HG02981 (cell line): ENCODE measurements at regions not wholly inside any gene's neighbourhood (a gene's known extent, or its start where the extent isn't known, plus 50 kb on each side); places are given as distances from the start of the nearest gene placed in this dataset.

Experiments
- ATAC-seq: cut with Tn5 transposase; IDR thresholded peaks from one replicate; pipeline ENCODE4 v1.9.1; 2021; ENCODE audit warnings: mild to moderate bottlenecking, moderate library complexity; ENCODE audit not compliant: unreplicated experiment

DNA sequence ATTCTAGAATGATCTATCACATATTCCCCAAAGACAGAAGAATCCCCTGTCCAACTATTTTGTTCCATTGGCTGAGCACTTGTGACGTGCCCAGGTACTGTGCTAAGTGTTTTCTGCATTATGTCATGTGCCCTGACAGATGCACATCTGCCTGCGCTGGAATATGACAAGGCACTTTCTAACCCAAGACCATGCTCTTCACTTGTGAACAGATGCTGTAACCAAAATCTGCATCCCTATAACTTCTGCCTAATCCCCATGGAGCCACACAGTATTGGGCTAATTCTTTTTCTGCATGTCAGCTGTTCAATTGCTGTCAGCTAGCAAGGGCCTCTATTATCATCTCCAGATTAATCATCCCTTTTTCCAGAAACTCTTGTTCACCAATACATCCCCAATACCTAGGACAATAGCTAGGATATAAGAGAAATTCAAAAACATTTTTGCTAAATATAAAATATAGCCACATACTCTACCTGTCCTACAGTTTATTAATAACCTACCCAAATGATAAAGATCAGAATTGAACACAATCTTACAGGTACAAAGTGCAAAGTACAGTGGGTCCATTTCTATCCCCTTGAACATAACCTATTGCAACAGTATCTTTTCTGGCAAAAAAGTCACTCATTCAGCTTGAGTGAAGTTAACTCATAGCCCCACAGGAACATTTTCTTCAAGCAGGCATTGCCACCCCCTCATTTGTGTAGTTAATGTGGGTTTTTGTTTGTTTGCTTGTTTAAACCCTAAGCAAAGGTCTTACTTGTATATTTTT is 109.4 kb upstream of the LRRN1 start:
- no peak for ATAC-seq

DNA sequence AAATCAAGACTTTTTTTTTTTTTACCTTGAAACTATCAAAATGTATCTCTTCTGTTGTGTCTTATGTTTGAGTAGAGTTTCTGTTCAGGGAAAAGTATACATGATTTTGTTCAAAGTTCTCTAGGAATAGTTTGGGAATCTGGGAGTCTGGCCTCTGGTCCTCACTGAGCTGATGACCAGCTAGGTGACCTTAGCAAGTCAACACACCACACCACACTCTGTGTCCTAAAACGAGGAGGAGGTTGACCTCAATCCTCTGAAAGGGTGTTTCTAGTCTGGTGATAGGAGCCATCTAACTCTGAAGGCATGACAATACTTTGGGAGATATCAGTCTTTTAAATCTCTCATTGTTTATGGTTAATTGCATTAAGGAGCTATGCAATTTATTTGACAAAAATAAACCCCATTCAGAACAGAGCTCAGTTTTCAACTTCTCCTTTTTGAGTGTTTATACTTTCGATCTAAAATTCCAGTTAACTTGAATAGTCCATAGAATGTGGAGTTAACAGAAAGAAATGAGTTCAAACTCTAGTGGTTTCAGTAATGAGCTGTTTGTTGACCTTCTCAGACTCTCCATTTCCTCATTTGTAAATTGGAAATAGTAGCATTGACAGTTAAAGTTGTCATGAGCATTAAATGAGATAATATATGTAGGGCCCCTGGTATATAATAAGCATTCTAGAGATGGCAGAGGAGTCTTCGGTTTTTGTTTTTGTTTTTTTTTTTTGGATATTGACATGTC is 112.2 kb upstream of the LRRN1 start:
- ATAC-seq = no peak

DNA sequence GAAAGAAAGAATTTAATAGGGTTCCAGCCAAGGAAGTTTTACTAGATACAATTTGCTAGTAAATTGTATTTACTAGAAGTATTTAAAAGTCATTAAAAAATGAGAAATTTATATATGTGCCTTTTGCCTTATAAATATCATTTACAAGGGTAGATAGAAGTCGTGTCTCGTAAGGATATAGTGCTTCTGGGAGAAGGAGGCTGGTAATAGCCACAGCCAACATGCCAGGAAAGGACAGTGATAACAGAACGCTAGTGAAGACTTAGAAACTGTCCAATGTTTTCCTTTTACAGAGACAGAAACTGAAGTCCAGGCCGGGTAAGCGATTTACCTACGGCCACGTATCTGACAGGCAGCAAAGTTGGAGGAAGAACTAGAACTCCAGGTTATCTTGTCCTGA is 113.5 kb upstream of the LRRN1 start:
- no peak for ATAC-seq

DNA sequence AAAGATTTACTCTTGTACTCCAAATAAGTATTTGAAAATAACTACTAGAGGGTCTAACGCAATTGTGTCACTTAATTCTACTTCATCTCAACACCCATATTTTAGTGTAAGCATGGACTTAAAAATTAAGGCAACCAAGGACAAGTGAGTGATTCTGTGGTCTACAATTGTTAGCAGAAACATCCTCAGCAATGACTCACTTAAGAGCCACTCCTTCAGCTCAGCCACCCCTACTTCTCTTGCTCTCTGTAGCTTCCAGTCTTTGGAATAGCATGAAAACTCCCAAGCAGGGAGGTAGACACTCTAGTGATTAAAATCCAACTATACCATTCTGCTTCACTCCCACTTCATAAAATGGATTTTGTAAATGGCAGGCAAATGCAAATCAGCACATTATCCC is 116.0 kb upstream of the LRRN1 start:
- no peak for ATAC-seq

DNA sequence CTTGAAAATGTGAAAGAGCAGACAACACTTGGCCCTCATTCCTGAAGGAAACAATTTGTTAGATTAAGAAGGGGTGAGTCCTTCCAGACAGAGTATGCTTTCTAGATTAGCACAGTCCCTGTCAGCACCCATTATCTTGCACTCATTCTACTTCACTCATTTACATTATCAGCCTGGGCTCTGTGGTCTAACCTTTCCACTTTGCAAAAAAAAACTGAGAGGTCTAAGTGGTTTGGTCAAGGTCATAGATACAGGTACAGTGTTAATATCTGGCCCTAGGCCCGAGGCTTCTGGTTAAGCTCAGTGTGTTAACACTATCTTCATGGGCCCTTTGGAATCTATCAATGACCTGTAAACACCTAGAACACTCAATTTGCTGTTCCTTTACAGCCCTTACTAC is 123.4 kb upstream of the LRRN1 start:
- ATAC-seq = no peak

DNA sequence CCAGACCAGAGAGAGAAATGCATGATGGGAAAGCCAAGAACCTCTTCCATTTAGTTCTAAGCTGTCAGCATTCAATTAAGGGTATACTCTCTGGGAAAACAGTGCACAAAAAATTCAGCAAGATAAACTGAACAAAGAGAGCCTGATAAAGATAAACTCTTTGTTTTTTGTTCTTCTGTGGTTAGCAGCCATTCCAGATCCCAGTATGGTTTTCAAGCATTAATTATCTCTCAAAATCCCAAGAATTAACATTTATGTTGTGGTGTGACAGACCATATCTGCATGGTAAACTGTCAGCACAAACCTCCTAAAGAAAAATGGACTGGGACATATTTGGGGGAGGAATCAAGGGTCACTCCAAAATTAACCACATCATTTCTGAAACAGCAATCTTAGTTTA is 124.0 kb upstream of the LRRN1 start:
- ATAC-seq = no peak

DNA sequence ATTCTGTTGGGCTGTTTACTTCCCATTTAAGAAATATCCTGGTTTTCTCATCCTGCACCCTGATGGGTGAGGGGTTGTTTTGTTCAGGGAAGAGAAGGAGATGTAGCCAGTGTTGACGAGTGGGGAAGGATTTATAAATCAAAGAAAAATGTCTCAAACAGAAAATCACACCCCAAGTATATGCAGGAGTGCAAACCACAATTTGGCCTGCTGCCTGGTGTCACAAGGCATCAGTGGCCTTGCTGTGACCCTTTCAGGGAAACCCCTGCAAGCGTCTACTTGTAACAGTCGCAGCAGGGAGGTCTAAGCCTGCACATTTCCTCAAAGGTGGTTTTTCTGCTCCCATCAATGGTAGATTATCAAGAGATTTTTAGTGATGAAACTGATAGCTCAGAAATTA is 132.6 kb upstream of the LRRN1 start:
- peak; percentile 96 for ATAC-seq

DNA sequence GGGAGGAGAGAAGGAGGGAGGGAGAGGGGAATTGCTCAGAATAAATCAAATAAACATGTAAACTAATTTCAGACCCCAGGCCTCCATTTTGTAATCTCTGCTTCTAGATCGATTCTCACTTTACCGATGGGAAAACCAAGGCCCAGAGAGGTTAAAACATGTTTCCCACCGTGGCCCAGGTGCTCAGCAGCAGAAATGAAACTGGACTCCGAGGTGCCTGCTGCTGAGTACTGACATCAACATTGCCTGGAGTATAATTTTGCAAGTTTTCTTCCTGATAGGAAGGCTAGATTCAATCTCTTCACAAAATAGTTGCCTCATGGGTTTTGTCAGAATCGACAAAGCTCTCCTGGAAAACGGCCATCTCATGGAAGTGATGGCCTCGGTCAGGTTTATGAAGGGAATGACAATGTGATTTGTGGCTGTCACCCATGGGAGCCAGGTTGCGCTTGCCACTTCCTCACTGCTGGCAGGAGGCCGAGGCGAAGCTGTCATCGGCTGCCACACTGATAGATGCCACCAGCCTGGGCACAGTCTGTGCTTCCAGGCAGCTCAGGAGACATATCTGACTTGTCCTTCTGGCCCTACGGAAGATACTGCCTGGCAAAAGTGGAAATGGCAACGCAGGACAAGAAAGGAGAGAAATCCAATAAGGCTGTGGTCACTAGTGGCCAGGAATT is 133.1 kb upstream of the LRRN1 start:
- peak; percentile 40 for ATAC-seq

DNA sequence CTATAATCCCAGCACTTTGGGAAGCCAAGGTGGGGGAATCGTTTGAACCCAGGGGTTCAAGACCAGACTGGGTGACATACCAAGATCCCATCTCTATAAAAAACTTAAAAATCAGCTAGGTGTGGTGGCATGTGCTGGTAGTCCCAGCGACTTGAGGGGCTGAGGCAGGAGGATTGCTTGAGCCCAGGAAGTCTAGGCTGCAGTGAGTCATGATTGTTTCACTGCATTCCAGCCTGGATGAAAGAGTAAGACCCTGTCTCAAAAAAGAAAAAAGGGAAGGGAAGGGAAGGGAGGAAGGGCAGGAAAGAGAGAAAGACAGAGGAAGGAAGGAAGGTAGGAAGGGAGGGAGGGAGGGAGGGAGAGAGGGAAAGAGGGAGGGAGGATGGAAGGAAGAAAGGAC is 133.7 kb upstream of the LRRN1 start:
- ATAC-seq = no peak

DNA sequence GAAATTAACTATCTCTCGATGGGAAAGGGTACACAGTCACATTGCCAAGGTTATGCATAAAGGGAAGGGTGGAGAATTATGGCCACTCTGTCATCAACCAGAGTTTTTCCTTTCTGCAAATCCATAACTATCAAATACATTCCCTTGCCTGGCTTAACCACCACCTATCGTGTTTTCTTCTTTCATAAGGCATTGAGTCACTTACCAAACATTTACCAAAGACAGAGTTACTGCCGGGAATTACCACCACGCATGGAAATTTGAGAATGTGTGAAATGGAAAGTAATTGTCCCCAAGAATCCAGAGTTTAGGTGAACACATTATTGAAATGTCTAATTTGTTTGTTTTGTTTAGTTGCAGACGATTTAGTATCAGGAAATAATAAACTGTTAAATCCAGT is 134.3 kb upstream of the LRRN1 start:
- ATAC-seq = no peak

DNA sequence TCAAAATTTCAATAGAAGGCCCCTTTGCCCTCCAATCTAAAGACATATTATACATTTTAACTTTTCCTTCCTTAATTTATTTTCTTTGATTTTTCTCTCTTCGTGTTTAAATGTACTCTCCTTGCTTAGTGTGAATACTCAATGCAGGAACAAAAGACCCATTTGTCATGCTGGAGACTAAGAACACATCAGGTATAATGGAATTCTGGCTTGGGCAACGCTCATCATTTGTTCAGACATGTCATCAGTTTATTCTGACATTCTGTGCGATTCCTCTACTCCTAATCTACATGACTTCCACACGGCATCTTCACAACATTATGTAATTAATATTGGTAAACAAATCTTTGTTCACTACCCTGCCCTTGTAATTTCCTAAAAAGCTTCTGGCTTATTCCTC is 136.6 kb upstream of the LRRN1 start:
- no peak for ATAC-seq

DNA sequence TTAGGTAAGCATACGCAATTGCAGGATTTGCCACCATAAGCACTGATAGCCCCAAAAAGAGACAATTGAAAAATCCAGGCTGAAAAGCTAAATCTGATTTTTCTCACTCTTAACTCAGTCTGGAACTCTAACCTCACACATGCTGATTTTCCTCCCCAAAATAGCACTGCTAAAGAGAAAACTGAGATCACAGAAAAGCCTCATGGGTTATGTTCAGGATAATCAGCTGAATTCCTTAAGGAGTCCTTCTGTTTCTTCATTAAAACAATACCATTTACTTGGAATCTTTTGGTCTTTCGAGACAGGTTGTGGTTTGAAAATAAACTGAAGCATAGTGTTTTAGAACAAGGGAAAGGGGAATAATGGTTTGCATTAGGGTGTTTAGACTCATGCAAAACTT is 144.3 kb upstream of the LRRN1 start:
- ATAC-seq = no peak

DNA sequence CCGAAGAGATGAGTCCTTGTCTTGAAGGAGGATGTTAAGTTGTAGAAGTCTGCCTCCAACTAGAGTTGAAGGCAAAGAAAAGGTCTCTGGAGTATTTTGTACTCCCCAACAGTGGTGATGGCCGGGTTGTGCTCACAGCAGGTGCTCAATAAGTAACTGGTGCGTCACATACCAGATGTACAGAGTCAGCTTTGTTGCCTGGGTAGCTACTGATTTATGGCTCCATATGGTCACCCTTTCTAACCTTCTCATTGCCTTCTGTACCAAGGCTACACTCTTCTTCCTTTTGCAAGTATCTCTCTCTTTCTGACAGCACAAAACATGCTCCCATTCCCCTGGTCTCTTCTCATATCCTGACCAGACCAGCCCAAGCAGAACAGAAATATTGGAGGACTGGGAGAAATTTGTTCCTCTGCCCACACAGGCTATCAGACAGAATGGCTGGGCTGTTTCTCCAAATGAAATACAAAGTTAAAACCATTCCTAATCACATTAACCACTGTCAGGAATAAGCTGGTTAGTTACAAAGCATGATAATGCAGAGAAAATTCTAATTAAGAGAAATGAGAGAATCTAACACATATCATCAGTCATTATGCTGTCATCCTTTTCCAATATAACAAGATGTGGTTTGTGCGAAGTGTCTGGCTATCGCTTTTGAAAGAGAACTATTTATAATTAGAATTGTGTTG is 150.1 kb upstream of the LRRN1 start:
- ATAC-seq = no peak

DNA sequence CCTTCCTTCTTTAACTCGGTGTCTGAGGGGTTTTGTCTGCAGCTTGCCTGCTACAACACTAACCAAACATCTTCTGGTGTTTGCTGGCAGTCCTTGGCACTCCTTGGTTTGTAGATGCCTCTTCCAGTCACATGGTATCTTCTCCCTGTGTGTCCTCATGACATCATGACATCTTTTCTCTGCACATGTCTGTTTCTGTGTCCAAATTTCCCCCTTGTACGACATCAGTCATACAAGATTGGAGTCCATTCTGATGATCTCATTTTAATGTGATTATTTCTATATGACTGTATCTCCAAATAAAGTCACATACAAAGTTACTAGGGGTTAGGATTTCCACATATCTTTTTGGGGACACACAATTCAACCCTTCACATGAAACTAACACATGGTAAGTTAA is 152.3 kb upstream of the LRRN1 start:
- no peak for ATAC-seq

DNA sequence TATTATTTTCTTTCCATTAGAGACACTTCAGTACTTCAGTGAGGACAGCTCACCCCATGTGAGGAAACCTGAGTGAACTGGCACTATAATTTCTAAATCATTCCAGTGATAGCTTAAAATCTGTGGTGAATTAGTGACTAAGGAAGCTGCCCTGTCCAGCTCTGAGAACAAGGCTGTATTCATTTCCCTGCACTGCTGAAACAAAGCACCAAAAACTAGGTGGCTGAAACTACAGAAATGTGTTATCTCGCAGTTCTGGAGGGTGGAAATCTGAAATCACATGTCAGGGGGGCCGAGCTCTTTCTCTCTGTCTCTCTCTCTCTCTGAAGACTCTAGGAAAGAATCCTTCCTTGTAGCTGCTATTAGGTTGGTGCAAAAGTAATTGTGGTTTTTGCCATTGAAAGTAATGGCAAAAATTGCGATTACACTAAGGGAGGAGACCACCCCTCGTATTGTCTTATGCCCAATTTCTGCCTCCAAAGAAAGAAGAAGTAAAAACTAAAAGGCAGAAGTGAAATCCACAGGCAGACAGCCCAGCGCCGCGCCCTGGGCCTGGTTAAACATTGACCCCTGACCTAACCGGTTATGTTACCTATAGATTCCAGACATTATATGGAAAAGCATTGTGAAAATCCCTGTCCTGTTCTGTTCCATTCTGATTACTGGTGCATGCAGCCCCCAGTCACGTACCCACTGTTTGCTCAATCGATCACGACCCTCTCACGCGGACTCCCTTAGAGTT is 153.0 kb upstream of the LRRN1 start:
- ATAC-seq = peak; percentile 64

DNA sequence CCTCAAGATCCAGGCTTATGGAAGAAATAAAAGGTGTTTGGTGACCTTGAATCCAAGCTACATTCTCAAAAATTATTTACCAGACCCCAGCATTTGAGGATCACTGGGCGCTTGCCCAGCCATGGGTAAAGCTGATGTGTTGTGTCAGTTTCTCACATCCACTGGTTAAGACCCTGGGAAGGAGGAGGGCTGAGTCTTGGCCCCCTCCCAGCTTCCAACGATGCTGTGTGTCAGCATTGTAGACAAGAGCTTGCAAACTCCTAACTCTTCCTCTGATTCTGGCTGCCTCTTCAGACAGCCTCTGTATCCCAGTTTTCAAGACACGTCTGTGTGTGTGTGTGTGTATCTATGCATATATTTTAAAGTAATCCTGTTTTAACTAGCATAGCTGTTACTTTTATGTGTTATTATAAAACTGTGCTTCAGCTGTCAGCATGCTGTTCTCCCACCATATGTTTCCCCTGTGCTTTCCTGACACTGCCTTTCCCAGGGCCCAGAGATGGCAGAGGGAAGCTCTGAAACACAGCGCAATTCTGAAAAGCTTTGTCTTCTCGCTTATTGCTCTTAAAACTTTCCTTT is 157.3 kb upstream of the LRRN1 start:
- no peak for ATAC-seq

DNA sequence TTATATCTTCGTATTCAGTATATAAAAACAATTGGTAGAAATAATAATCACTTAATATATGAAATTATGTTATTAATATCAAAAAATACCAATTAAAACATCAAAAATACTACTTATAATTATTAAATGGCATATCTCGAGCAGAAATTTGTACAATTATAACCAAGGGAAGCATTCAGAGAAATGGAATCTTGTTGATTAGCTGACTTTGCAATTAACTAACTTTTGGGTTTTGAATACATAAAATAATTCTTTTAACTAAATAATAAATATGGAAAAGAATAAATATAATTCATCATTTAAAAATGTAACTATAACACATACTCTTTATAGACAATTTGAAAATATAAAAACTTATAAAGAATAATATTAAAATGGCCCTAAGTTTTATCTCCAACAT is 160.2 kb upstream of the LRRN1 start:
- no peak for ATAC-seq

DNA sequence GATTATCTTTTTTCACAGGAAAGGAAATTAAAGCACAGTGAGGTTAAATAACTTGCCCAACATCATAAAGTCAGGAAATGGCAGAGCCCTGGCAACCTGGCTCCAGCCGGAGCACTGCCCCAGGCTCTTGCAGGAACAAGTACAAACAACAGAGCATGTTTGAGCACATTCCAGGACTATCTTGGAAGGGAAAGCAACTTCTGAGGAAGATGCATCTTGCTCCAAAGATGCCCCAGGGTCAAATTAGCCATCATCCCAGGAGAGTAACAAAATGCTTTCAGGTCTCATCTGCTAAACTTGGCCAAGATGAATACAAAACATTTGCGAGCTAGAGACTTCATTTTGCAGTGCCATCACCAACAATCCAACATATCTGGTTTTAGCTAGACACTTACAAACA is 162.4 kb upstream of the LRRN1 start:
- no peak for ATAC-seq

DNA sequence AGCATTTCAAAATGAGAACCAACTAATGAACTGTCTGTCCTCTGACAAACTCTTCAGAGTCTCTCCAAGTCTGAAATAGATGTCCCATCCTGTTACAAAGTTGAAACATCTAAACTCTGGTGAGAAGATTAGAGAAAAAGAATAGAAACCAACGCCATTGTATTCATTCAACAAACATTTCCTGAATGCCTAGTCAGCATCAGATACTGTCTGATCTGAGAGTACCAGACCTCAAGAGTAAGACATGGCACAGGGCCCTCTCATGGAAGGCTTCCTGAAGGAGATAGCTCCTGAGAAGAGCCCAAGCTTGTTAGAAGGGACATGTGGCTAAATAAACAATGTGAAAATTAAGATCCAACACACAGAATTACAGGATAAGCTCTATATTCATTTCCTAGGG is 164.1 kb upstream of the LRRN1 start:
- no peak for ATAC-seq

DNA sequence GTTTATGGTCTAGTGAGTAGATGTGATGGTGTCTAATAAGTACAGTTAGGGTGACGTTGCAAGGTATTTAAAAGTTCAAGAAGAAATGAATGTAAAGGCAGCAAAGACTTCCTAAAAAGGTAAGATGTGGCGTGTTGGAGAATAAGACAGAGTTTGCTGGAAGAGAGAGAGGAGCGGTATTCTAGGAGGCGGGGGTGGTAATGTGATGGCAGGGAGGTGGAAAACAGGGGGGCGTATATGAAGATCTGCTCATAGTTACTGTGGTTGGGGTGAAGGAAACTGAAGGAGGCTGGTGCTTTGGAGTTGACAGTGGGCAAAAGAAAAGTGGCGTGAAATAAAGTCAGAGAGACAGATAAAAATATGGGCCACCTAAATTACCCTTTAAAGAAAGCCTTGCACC is 164.9 kb upstream of the LRRN1 start:
- ATAC-seq = no peak
